Tibial artery (tissue), 4 donors: ENCODE measurements at regions not wholly inside any gene's neighbourhood (a gene's known extent, or its start where the extent isn't known, plus 50 kb on each side); places are given as distances from the start of the nearest gene placed in this dataset.

Source experiments
- DNase-seq, 2 donors: peaks; one replicate each; pipeline ENCODE4 v3.0.0-alpha.2; 2019
- H3K27ac ChIP-seq, 2 donors: fragments of 200-600 bp; sonication (generic) in 1 of 2; 1 replicate in 1 of 2; 2 replicates in 1 of 2; pipeline ENCODE4 v1.5.1; 2018 to 2019; ENCODE audit warnings: mild to moderate bottlenecking in 1 of 2
- H3K27me3 ChIP-seq, 2 donors: fragments of 200-600 bp; sonication (generic) in 1 of 2; one replicate each; pipeline versions ENCODE4 v1.5.1 to v1.6.0; 2016 to 2019
- H3K36me3 ChIP-seq, 3 donors: fragments of 200-600 bp; sonication (generic) in 2 of 3; one replicate each; pipeline ENCODE4 v1.5.1; 2016 to 2019; ENCODE audit warnings: mild to moderate bottlenecking in 2 of 3
- H3K4me1 ChIP-seq, 4 donors: fragments of 200-600 bp; sonication (generic) in 2 of 4; 1 replicate in 3 of 4; 2 replicates in 1 of 4; pipeline ENCODE4 v1.5.1; 2016 to 2019
- H3K4me3 ChIP-seq, 2 donors: fragments of 200-600 bp; sonication (generic) in 1 of 2; 1 replicate in 1 of 2; 2 replicates in 1 of 2; pipeline ENCODE4 v1.5.1; 2018 to 2019; ENCODE audit warnings: mild to moderate bottlenecking in 2 of 2
- H3K9me3 ChIP-seq, 3 donors: fragments of 200-600 bp; sonication (generic) in 1 of 3; one replicate each; pipeline ENCODE4 v1.5.1; 2016 to 2019
- intact Hi-C: fragments of 100-400 bp; cut with DNase I; formaldehyde crosslinking; loops from one replicate; pipeline ENCODE4 v1.15.0; 2023; ENCODE audit warnings: low total_unique reads
- TF ChIP-seq, protein P1 (sequence below), 2 experiments: fragments of 200-600 bp in 1 of 2; fragments of 450-650 bp in 1 of 2; IDR thresholded peaks; one replicate each; pipeline ENCODE4 v1.5.1; 2017 to 2019; ENCODE audit warnings: antibody characterized with exemption in 2 of 2, mild to moderate bottlenecking in 1 of 2, moderate library complexity in 1 of 2

DNA sequence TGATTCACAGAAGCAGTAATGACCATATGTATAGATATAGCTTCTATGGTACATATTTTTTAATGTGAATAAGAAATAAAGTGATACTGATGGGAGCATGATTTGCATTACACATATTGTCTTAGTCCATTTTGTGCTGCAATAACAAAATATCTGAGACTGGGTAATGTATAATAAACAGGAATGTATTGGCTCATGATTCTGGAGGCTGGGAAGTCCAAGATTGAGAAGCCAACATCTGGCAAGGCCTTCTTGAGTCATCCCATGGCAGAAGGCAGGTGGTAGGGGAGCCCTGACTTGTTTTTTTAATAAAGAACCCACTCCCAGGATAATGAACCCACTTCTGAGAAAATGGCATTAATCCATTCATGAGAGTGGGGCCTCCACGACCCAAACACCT, 185.6 kb upstream of the RREB1 start:
- no peaks in the 10 kb centered on the region for H3K36me3 ChIP-seq
- no peak overlapping the region for H3K4me3 ChIP-seq
- intact Hi-C loops: no loop called here
- no peaks in the 10 kb centered on the region for H3K9me3 ChIP-seq
- DNase-seq: no peak
- H3K27ac ChIP-seq: no peak overlapping the region
- no peaks in the 10 kb centered on the region for H3K4me1 ChIP-seq
- TF ChIP-seq, protein P1, sequence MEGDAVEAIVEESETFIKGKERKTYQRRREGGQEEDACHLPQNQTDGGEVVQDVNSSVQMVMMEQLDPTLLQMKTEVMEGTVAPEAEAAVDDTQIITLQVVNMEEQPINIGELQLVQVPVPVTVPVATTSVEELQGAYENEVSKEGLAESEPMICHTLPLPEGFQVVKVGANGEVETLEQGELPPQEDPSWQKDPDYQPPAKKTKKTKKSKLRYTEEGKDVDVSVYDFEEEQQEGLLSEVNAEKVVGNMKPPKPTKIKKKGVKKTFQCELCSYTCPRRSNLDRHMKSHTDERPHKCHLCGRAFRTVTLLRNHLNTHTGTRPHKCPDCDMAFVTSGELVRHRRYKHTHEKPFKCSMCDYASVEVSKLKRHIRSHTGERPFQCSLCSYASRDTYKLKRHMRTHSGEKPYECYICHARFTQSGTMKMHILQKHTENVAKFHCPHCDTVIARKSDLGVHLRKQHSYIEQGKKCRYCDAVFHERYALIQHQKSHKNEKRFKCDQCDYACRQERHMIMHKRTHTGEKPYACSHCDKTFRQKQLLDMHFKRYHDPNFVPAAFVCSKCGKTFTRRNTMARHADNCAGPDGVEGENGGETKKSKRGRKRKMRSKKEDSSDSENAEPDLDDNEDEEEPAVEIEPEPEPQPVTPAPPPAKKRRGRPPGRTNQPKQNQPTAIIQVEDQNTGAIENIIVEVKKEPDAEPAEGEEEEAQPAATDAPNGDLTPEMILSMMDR (IDR thresholded peaks at IDR 0.05): no peak
- H3K27me3 ChIP-seq: no peaks in the 10 kb centered on the region

DNA sequence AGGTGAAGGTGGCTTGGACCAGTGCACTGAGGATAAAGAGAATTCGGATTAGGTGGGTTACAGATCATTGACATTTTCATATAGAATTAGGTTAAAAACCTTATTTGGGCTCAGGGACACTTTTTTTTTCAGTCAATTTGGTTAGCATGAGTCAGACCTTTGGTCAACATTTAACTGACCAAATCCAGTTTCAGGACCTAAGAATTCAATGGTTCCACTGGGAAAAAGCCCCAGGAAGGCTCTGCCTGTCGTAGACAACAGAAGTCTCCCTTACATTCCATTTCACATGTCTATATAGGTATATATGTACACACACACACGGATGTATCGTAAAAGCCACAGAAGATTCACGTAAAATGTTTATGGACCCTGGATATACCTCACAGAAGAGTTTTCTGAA, 184.2 kb upstream of the RREB1 start:
- H3K36me3 ChIP-seq: no peaks in the 10 kb centered on the region
- DNase-seq: no peak
- intact Hi-C loops: no loop called here
- TF ChIP-seq, protein P1 (IDR thresholded peaks at IDR 0.05): no peak
- peaks cover 0 to 6% of the 10 kb centered on the region in 2 donors for H3K27me3 ChIP-seq
- no peaks in the 10 kb centered on the region for H3K9me3 ChIP-seq
- no peaks in the 10 kb centered on the region for H3K4me1 ChIP-seq
- H3K4me3 ChIP-seq: no peak overlapping the region
- H3K27ac ChIP-seq: no peak overlapping the region

DNA sequence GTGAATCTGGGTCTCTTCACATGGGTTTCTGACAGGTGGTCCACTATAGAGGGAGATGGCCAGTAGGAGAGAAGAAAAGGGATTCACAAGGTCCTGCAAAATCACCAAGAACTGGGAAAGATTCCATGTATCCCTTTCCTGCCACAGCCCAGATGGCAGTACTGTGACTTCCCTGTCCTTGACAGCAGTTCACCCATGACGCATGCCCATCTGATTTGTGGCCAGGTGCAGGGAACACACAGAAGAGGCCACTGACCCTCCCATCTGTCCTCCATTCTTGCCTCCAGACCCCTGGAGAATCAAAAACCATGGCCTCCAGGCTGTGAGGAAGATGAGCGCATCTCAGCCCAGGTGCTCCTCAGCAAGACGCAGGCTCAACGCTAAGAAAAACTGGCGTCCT, 183.1 kb upstream of the RREB1 start:
- Histone ChIP-seq H3K4me3 (no peak overlapping the region), H3K36me3 (no peaks in the 10 kb centered on the region), H3K9me3 (no peaks in the 10 kb centered on the region), H3K4me1 (no peaks in the 10 kb centered on the region), H3K27ac (no peak overlapping the region), H3K27me3 (peaks cover 0 to 6% of the 10 kb centered on the region in 2 donors)
- TF ChIP-seq, protein P1 (IDR thresholded peaks at IDR 0.05): no peak
- intact Hi-C loops: no loop called here
- no peak for DNase-seq

DNA sequence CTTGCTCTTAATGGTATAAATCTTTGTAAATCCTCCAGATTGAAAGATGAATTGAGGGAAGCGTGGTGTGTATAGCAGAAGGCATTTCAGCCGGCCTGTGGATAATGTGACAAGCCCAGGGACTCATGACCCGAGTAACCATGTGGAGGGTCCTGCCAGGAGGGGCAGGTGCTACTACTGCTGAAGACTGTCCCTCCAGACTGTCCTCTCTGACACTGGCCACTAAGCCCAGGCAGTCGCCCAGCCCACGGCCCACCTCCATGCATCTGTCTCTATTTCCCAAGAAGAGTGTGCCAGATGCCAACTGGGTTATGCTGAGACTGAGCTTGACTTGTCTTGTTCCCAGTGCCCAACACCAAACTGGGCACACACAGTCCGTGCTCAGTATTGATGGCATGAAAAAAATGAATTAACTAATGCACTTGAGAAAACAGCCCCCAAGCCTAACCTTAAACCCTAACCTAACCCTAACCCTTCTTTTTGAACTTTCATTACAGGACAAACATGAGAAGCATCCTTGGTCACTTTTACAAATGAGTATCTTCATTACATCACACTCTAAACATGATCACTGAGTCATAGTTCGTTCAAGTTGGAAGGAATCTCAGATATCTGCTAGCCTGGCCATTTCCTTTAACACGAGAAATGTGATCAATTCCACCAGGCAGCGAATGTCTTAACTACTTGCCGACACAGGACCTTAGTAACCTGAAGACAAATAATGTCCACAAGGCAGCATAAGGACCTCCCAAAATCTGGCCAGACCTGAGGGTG, 182.2 kb upstream of the RREB1 start:
- DNase-seq: no peak
- no peak overlapping the region for H3K27ac ChIP-seq
- no peaks in the 10 kb centered on the region for H3K9me3 ChIP-seq
- H3K4me1 ChIP-seq: no peaks in the 10 kb centered on the region
- H3K36me3 ChIP-seq: no peaks in the 10 kb centered on the region
- intact Hi-C loops: no loop called here
- TF ChIP-seq, protein P1 (IDR thresholded peaks at IDR 0.05): no peak
- peaks cover 0 to 9% of the 10 kb centered on the region in 2 donors for H3K27me3 ChIP-seq
- H3K4me3 ChIP-seq: no peak overlapping the region

DNA sequence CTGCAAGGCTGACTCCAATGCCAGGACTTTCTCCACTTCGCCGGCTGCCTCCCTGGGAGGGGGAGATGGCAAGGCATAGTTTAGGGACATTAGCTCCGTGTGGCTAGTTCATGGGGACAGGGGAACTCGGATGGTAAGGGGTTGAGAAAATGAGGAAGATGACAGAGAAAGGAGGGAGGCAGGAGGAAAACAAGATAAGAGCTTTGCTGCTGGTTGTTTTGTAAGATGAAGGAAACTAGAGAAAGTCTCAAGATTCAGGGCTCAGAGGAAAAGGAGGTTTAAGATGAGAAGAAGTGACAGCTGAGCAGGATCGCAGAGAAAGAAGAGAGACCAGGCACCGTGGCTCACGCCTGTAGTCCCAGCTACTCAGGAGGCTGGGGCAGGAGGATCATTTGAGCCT, 180.9 kb upstream of the RREB1 start:
- Histone ChIP-seq H3K36me3 (no peaks in the 10 kb centered on the region), H3K4me1 (no peaks in the 10 kb centered on the region), H3K4me3 (no peak overlapping the region), H3K9me3 (no peaks in the 10 kb centered on the region), H3K27ac (no peak overlapping the region), H3K27me3 (peaks cover 0 to 10% of the 10 kb centered on the region in 2 donors)
- no peak for DNase-seq
- TF ChIP-seq, protein P1 (IDR thresholded peaks at IDR 0.05): no peak
- intact Hi-C loops: no loop called here
